Endothelial cell of umbilical vein (primary cell): ENCODE measurements at regions not wholly inside any gene's neighbourhood (a gene's known extent, or its start where the extent isn't known, plus 50 kb on each side); places are given as distances from the start of the nearest gene placed in this dataset.

Source experiments
- BruUV-seq: library from RNA; stranded (reverse); fragments of 400-500 nt; replicated peaks from 2 replicates; lab custom pipeline; 2021; lab: Mats Ljungman, UMichigan
- CTCF ChIA-PET: fragments of 300-600, 350-600 bp; sonication (Branson Sonifier 250); formaldehyde crosslinking; loops from one replicate; lab custom pipeline; 2021; ENCODE audit warnings: antibody characterized with exemption, inconsistent platforms; lab: Charles Lee
- POLR2A ChIA-PET: fragments of 300-600, 350-600 bp; sonication (Branson Sonifier 250); formaldehyde crosslinking; loops from one replicate; lab custom pipeline; 2021; ENCODE audit warnings: antibody characterized with exemption, inconsistent platforms; lab: Charles Lee
- DNase-seq: peaks from one replicate; pipeline ENCODE4 v3.0.0-alpha.2; 2011; ENCODE audit warnings: low read depth, low spot score
- FAIRE-seq: peaks from 2 replicates; lab custom pipeline; 2011; peaks lifted over from hg19 to GRCh38; lab: Jason Lieb, UNC
- H2AFZ ChIP-seq: 2 replicates; pipeline ENCODE4 v1.6.0; 2012; ENCODE audit warnings: low read depth, low read length, control low read depth, inconsistent platforms
- H3K27ac ChIP-seq: 2 replicates; pipeline ENCODE4 v1.5.1; 2011; ENCODE audit warnings: low read depth, mild to moderate bottlenecking, control low read depth, low read length, moderate library complexity; ENCODE audit not compliant: insufficient read depth
- H3K27me3 ChIP-seq, 2 experiments: 2 replicates each; pipeline versions ENCODE4 v1.6.0 to v1.6.1; 2011; ENCODE audit warnings: low read length in 2 of 2, mixed read lengths in 1 of 2; ENCODE audit not compliant: control insufficient read depth in 2 of 2, insufficient read depth in 2 of 2
- H3K36me3 ChIP-seq, 2 experiments: 2 replicates in 1 of 2; 3 replicates in 1 of 2; pipeline ENCODE4 v1.5.1; 2011; ENCODE audit warnings: low read length in 2 of 2, mild to moderate bottlenecking in 1 of 2, moderate library complexity in 1 of 2; ENCODE audit not compliant: control insufficient read depth in 2 of 2, insufficient read depth in 2 of 2; ENCODE audit errors: extremely low read depth in 1 of 2
- H3K4me1 ChIP-seq: 3 replicates; pipeline ENCODE4 v1.5.1; 2011; ENCODE audit warnings: mild to moderate bottlenecking, low read length; ENCODE audit not compliant: control insufficient read depth, insufficient read depth; ENCODE audit errors: extremely low read depth
- H3K4me2 ChIP-seq: 2 replicates; pipeline ENCODE4 v1.6.1; 2011; ENCODE audit warnings: low read length, control low read depth, mixed read lengths; ENCODE audit not compliant: insufficient read depth
- H3K4me3 ChIP-seq, 3 experiments: fragments of 200-600 bp in 1 of 3; sonication (generic), shearing (Covaris generic) in 1 of 3; replicated peaks in 1 of 3; 2 replicates each; pipeline ENCODE4 v1.5.1; 2011 to 2016; ENCODE audit warnings: control low read depth in 3 of 3, low read length in 3 of 3, mild to moderate bottlenecking in 2 of 3, inconsistent platforms in 1 of 3, low read depth in 1 of 3, moderate library complexity in 1 of 3; ENCODE audit not compliant: insufficient read depth in 1 of 3
- H3K79me2 ChIP-seq: 2 replicates; pipeline ENCODE4 v1.6.0; 2012; ENCODE audit warnings: low read length, inconsistent platforms; ENCODE audit not compliant: control insufficient read depth, insufficient read depth
- H3K9ac ChIP-seq: replicated peaks from 2 replicates; pipeline ENCODE3; 2011; ENCODE audit warnings: low read length, control low read depth; ENCODE audit not compliant: insufficient read depth; ENCODE audit errors: extremely low read depth
- H3K9me1 ChIP-seq: replicated peaks from 3 replicates; pipeline ENCODE4 v1.6.0; 2011; ENCODE audit warnings: mild to moderate bottlenecking, low read length; ENCODE audit not compliant: control insufficient read depth, insufficient read depth; ENCODE audit errors: extremely low read depth
- H3K9me3 ChIP-seq: replicated peaks from 2 replicates; pipeline ENCODE4 v1.5.1; 2012; ENCODE audit warnings: low read length, inconsistent platforms; ENCODE audit not compliant: control insufficient read depth, insufficient read depth
- H4K20me1 ChIP-seq: replicated peaks from 2 replicates; pipeline ENCODE3; 2011; ENCODE audit warnings: mild to moderate bottlenecking, low read length; ENCODE audit not compliant: control insufficient read depth, insufficient read depth; ENCODE audit errors: extremely low read depth
- CTCF ChIP-seq, 2 donors: IDR thresholded peaks; 1 replicate in 1 of 2; 2 replicates in 1 of 2; pipeline ENCODE4 v1.5.1; 2011; ENCODE audit warnings: low read length in 2 of 2, mild to moderate bottlenecking in 2 of 2, moderate library complexity in 2 of 2, control low read depth in 1 of 2, inconsistent platforms in 1 of 2, low read depth in 1 of 2; ENCODE audit not compliant: insufficient read depth in 1 of 2; ENCODE audit errors: extremely low read depth in 1 of 2
- EZH2 ChIP-seq: IDR thresholded peaks from 2 replicates; pipeline ENCODE4 v1.6.1; 2012; ENCODE audit warnings: borderline replicate concordance, low read depth, mild to moderate bottlenecking, moderate library complexity, low read length, inconsistent platforms; ENCODE audit not compliant: severe bottlenecking
- FOS ChIP-seq: IDR thresholded peaks from 2 replicates; pipeline ENCODE4 v1.6.1; 2011; ENCODE audit warnings: mild to moderate bottlenecking, low read length, moderate library complexity, borderline replicate concordance; ENCODE audit not compliant: insufficient read depth
- GATA2 ChIP-seq: IDR thresholded peaks from 2 replicates; pipeline ENCODE4 v1.7.0; 2011; ENCODE audit warnings: low read depth, mild to moderate bottlenecking, moderate library complexity, mixed read lengths, low read length; ENCODE audit not compliant: insufficient read length, insufficient read depth
- JUN ChIP-seq: IDR thresholded peaks from 2 replicates; pipeline ENCODE4 v1.6.1; 2011; ENCODE audit warnings: borderline replicate concordance, low read depth; ENCODE audit not compliant: insufficient read length, insufficient read depth
- MAX ChIP-seq: IDR thresholded peaks from 2 replicates; pipeline ENCODE4 v1.6.1; 2011; ENCODE audit not compliant: insufficient read depth, insufficient read length
- MYC ChIP-seq: IDR thresholded peaks from one replicate; pipeline ENCODE4 v1.6.1; 2011; ENCODE audit warnings: mild to moderate bottlenecking, low read depth, low read length
- POLR2A ChIP-seq: IDR thresholded peaks from 2 replicates; pipeline ENCODE4 v1.6.1; 2012; ENCODE audit warnings: low read depth, mild to moderate bottlenecking, control low read depth, low read length
- POLR2AphosphoS5 ChIP-seq: IDR thresholded peaks from 2 replicates; pipeline ENCODE4 v1.6.1; 2012; ENCODE audit warnings: low read depth, mild to moderate bottlenecking, control low read depth, low read length, moderate library complexity; ENCODE audit not compliant: insufficient read depth
- dilution Hi-C: fragments of 300-500 bp; cut with MboI; formaldehyde crosslinking; loops from one replicate; pipeline ENCODE4 v1.15.0; 2019; ENCODE audit warnings: low sequenced_read_pairs; ENCODE audit not compliant: extremely low pct_ligation_motif_present
- intact Hi-C: fragments of 100-400 bp; cut with micrococcal nuclease; formaldehyde crosslinking; loops from one replicate; pipeline ENCODE4 v1.10.0; 2022

- H3K27ac ChIP-seq, result no peak overlapping the region
- peaks cover 8% of the 10 kb centered on the region for H3K4me1 ChIP-seq
- FAIRE-seq (no peak), DNase-seq (no peak)
- TF ChIP-seq CTCF (IDR thresholded peaks at IDR 0.05; ENCODE audit: extremely low read depth in 1 of 2, insufficient read depth in 1 of 2, low read depth in 1 of 2, low read length in 2 of 2) (no peak), FOS (no peak), JUN (no peak), EZH2 (no peak), MAX (no peak), MYC (no peak), POLR2AphosphoS5 (no peak), GATA2 (no peak), POLR2A (no peak)
- no peaks in the 10 kb centered on the region for H3K79me2 ChIP-seq
- intact Hi-C loops (no loop called here), dilution Hi-C loops (no loop called here)
- H4K20me1 ChIP-seq, result no peaks in the 10 kb centered on the region
- no peaks in the 10 kb centered on the region for H3K9me1 ChIP-seq
- no peak overlapping the region for H3K9ac ChIP-seq
- H3K4me3 ChIP-seq, result no peak overlapping the region
- ChIA-PET CTCF (no interaction called here), POLR2A (no interaction called here)
- H3K9me3 ChIP-seq, result no peaks in the 10 kb centered on the region
- no TSS peak for BruUV-seq
- no peaks in the 10 kb centered on the region for H3K27me3 ChIP-seq
- H2AFZ ChIP-seq, result no peak overlapping the region
- H3K4me2 ChIP-seq, result no peak overlapping the region
- H3K36me3 ChIP-seq, result no peaks in the 10 kb centered on the region
These were observed 231.6 kb downstream of the CASP12 start for GRCh38 chr11:104666624-104667023.
